HCT116 (cell line): ENCODE measurements at regions not wholly inside any gene's neighbourhood (a gene's known extent, or its start where the extent isn't known, plus 50 kb on each side); places are given as distances from the start of the nearest gene placed in this dataset.

ENCODE experiments used
- CBX3 ChIP-seq: IDR thresholded peaks from 2 replicates; pipeline ENCODE4 v1.6.1; 2012; ENCODE audit warnings: low read depth
- EZH2 ChIP-seq: fragments of 200-600 bp; sonication (generic); IDR thresholded peaks from 2 replicates; pipeline ENCODE4 v1.6.1; 2017; ENCODE audit warnings: antibody characterized with exemption, mixed run types
- POLR2AphosphoS5 ChIP-seq: IDR thresholded peaks from 2 replicates; pipeline ENCODE4 v1.6.1; 2011; ENCODE audit warnings: mild to moderate bottlenecking, low read depth, low read length, moderate library complexity
- RAD21 ChIP-seq: IDR thresholded peaks from 2 replicates; pipeline ENCODE4 v1.6.1; 2012; ENCODE audit warnings: low read depth, mild to moderate bottlenecking
- TF ChIP-seq, protein P1 (sequence below), 3 experiments: fragments of 200-600 bp in 1 of 3; sonication (generic) in 1 of 3; IDR thresholded peaks in 2 of 3; conservative IDR thresholded peaks in 1 of 3; 2 replicates each; pipeline ENCODE4 v1.5.1; 2012 to 2017; ENCODE audit warnings: low read depth in 2 of 3, low read length in 2 of 3, antibody characterized with exemption in 1 of 3, borderline replicate concordance in 1 of 3, control low read depth in 1 of 3, mild to moderate bottlenecking in 1 of 3, mixed read lengths in 1 of 3, mixed run types in 1 of 3, moderate library complexity in 1 of 3; ENCODE audit not compliant: insufficient read depth in 1 of 3

DNA sequence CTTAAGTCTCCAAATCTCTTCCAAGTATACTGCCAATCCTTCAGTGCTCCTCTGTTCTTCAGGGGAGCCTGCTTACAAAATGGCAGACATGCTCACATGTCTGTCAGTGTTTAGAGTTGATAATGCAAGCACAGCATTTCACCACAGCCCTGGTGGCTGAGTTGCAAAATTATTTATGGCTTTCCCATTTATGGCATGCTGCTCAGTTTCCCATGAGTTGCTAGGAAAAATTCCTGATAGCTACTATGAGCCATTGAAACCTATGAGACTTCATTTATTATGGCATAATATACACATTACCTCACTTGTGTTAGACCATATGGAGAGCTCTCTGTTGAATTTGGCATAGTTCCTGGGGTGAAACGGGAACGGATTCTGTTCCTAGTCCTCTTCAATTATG is 448.7 kb upstream of the TCF4 start:
- TF ChIP-seq RAD21 (no peak), CBX3 (no peak), EZH2 (no peak), POLR2AphosphoS5 (no peak)
- TF ChIP-seq, protein P1, sequence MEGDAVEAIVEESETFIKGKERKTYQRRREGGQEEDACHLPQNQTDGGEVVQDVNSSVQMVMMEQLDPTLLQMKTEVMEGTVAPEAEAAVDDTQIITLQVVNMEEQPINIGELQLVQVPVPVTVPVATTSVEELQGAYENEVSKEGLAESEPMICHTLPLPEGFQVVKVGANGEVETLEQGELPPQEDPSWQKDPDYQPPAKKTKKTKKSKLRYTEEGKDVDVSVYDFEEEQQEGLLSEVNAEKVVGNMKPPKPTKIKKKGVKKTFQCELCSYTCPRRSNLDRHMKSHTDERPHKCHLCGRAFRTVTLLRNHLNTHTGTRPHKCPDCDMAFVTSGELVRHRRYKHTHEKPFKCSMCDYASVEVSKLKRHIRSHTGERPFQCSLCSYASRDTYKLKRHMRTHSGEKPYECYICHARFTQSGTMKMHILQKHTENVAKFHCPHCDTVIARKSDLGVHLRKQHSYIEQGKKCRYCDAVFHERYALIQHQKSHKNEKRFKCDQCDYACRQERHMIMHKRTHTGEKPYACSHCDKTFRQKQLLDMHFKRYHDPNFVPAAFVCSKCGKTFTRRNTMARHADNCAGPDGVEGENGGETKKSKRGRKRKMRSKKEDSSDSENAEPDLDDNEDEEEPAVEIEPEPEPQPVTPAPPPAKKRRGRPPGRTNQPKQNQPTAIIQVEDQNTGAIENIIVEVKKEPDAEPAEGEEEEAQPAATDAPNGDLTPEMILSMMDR (IDR thresholded peaks at IDR 0.05 in 2 of 3, conservative IDR thresholded peaks at IDR 0.05 in 1 of 3; ENCODE audit: borderline replicate concordance in 1 of 3, insufficient read depth in 1 of 3, low read depth in 2 of 3, low read length in 2 of 3), result no peak
